ENCODE measurements at regions not wholly inside any gene's neighbourhood (a gene's known extent, or its start where the extent isn't known, plus 50 kb on each side); places are given as distances from the start of the nearest gene placed in this dataset.

GRCh38 chr2:208594642-208595385 lies 188.2 kb downstream of the PTH2R start:
- TF ChIP-seq MAX (IDR thresholded peaks at IDR 0.05) (no peak), RAD21 (IDR thresholded peaks at IDR 0.05) (no peak), CTCF (IDR thresholded peaks at IDR 0.05; ENCODE audit: low read depth, low read length, missing input control) (no peak), JUND (IDR thresholded peaks at IDR 0.05) (no peak), GABPA (IDR thresholded peaks at IDR 0.05 in 1 of 2, conservative IDR thresholded peaks at IDR 0.05 in 1 of 2) (no peak), EGR1 (IDR thresholded peaks at IDR 0.05; ENCODE audit: low read depth in 2 of 2) (no peak), REST (IDR thresholded peaks at IDR 0.05) (no peak), YY1 (IDR thresholded peaks at IDR 0.05) (no peak), NR2F2 (IDR thresholded peaks at IDR 0.05) (no peak), SP1 (IDR thresholded peaks at IDR 0.05) (no peak), ZBTB33 (IDR thresholded peaks at IDR 0.05) (no peak)
